Stimulated activated CD4-positive, alpha-beta T cell treated with anti-CD3 and anti-CD28 coated beads, TNF-alpha, amount 100 ng/mL, for 48 hours (primary cell): ENCODE measurements at regions not wholly inside any gene's neighbourhood (a gene's known extent, or its start where the extent isn't known, plus 50 kb on each side); places are given as distances from the start of the nearest gene placed in this dataset.

ENCODE experiments used
- DNase-seq, 3 donors: peaks; one replicate each; pipeline ENCODE4 v3.0.0-alpha.2; 2020; ENCODE audit warnings: low read depth in 3 of 3

- no peak for DNase-seq
Observed at GRCh38 chr13:38519229-38519911, 167.5 kb upstream of the FREM2 start.

GRCh38 chr13:38520041-38520440 lies 166.8 kb upstream of the FREM2 start:
- no peak for DNase-seq

GRCh38 chr13:38527140-38527539 lies 159.7 kb upstream of the FREM2 start:
- no peak for DNase-seq

- DNase-seq = no peak
Observed at GRCh38 chr13:38528986-38529385, 157.9 kb upstream of the FREM2 start.

GRCh38 chr13:38530492-38530891 lies 156.4 kb upstream of the FREM2 start:
- DNase-seq = no peak

- DNase-seq = no peak
Observed at GRCh38 chr13:38535261-38535660, 151.6 kb upstream of the FREM2 start.

GRCh38 chr13:38537051-38537450 lies 149.8 kb upstream of the FREM2 start:
- DNase-seq = no peak

- no peak for DNase-seq
Observed at GRCh38 chr13:38538422-38538821, 148.5 kb upstream of the FREM2 start.

- no peak for DNase-seq
Observed at GRCh38 chr13:38539632-38540031, 147.2 kb upstream of the FREM2 start.

GRCh38 chr13:38542601-38543000 lies 144.3 kb upstream of the FREM2 start:
- no peak for DNase-seq

GRCh38 chr13:38543561-38543960 lies 143.3 kb upstream of the FREM2 start:
- no peak for DNase-seq

GRCh38 chr13:38563739-38564138 lies 123.1 kb upstream of the FREM2 start:
- no peak for DNase-seq

- DNase-seq = no peak
Observed at GRCh38 chr13:38564256-38565150, 122.4 kb upstream of the FREM2 start.

- DNase-seq = no peak
Observed at GRCh38 chr13:38566023-38566422, 120.9 kb upstream of the FREM2 start.

GRCh38 chr13:38566519-38566918 lies 120.4 kb upstream of the FREM2 start:
- no peak for DNase-seq

GRCh38 chr13:38570706-38571105 lies 116.2 kb upstream of the FREM2 start:
- DNase-seq = no peak

GRCh38 chr13:38575427-38575826 lies 111.5 kb upstream of the FREM2 start:
- no peak for DNase-seq

GRCh38 chr13:38577048-38577447 lies 109.8 kb upstream of the FREM2 start:
- no peak for DNase-seq

GRCh38 chr13:38582133-38582532 lies 104.7 kb upstream of the FREM2 start:
- DNase-seq = peak in 1 of 3 donors; percentile 4

GRCh38 chr13:38590230-38590629 lies 96.6 kb upstream of the FREM2 start:
- DNase-seq = no peak

GRCh38 chr13:38590796-38591507 lies 95.9 kb upstream of the FREM2 start:
- no peak for DNase-seq

GRCh38 chr13:38602266-38602665 lies 84.6 kb upstream of the FREM2 start:
- DNase-seq = no peak
